ENCODE measurements at regions not wholly inside any gene's neighbourhood (a gene's known extent, or its start where the extent isn't known, plus 50 kb on each side); places are given as distances from the start of the nearest gene placed in this dataset.
A peak's percentile ranks its signal among the peaks of the same experiment; 100 is the strongest.

GRCh38 chr12:93121729-93122488 lies 192.8 kb upstream of the EEA1 start:
- Histone ChIP-seq H3K4me1 (ENCODE audit: control insufficient read depth in 1 of 2, insufficient read depth in 2 of 2, low read depth in 1 of 2, low read length in 1 of 2) (peaks cover 0 to 17% of the 10 kb centered on the region in 2 experiments; a peak in 2 of 4 replicates), H3K27me3 (ENCODE audit: insufficient read depth) (no peaks in the 10 kb centered on the region), H3K9me3 (no peaks in the 10 kb centered on the region), H4K20me1 (ENCODE audit: insufficient read depth) (no peaks in the 10 kb centered on the region), H3K4me2 (no peak overlapping the region), H3K36me3 (replicated peaks in 1 of 2; ENCODE audit: control insufficient read depth in 1 of 2, insufficient read depth in 2 of 2, low read length in 1 of 2) (no peaks in the 10 kb centered on the region), H2AFZ (ENCODE audit: low read depth) (no peak overlapping the region), H3K27ac (ENCODE audit: low read depth in 2 of 2, low read length in 1 of 2) (peak overlapping the region in 1 of 2 experiments; percentile 33; a peak in 1 of 4 replicates), H3K9me2 (no peaks in the 10 kb centered on the region), H3K4me3 (ENCODE audit: low read depth in 2 of 2, low read length in 1 of 2) (no peak overlapping the region), H3K9ac (no peak overlapping the region), H3F3A (replicated peaks; ENCODE audit: insufficient read depth) (no peaks in the 10 kb centered on the region), H3K79me2 (ENCODE audit: insufficient read depth) (no peaks in the 10 kb centered on the region)
- no peak for DNase-seq
- TF ChIP-seq NFIC (IDR thresholded peaks at IDR 0.05; ENCODE audit: borderline replicate concordance) (peak; percentile 28; the same call in 1 of the 2 replicates), USF2 (IDR thresholded peaks at IDR 0.05; ENCODE audit: borderline replicate concordance, low read depth, low read length) (no peak), NRF1 (IDR thresholded peaks at IDR 0.05; ENCODE audit: low read depth, low read length) (no peak), RAD21 (IDR thresholded peaks at IDR 0.05; ENCODE audit: low read length) (no peak), TCF12 (IDR thresholded peaks at IDR 0.05) (peak; percentile 67; the same call in 1 of the 2 replicates), PBX3 (IDR thresholded peaks at IDR 0.05) (peak; percentile 89), MAX (IDR thresholded peaks at IDR 0.05; ENCODE audit: low read depth) (no peak), JUND (IDR thresholded peaks at IDR 0.05) (peak; percentile 30; the same call in 1 of the 2 replicates), GABPA (IDR thresholded peaks at IDR 0.05; ENCODE audit: low read depth) (no peak)
- ChIA-PET CTCF (interaction anchor here (0.6 to 1.7 kb wide), 2 partner anchors 21 to 23 kb away, joined by 3 to 5 read pairs; no protein-coding TSS in a partner anchor), POLR2A (interaction anchor here (0.7 kb wide), 1 partner anchor 674 kb away, joined by 4 read pairs; no protein-coding TSS in a partner anchor)
- WGBS (ENCODE audit: low lambda C conversion rate), result 62% methylated on average over 4 of the region's 4 CpGs

- Histone ChIP-seq H3K4me2 (no peak overlapping the region), H3K4me3 (ENCODE audit: low read depth in 2 of 2, low read length in 1 of 2) (no peak overlapping the region), H3K36me3 (replicated peaks in 1 of 2; ENCODE audit: control insufficient read depth in 1 of 2, insufficient read depth in 2 of 2, low read length in 1 of 2) (no peaks in the 10 kb centered on the region), H3K4me1 (ENCODE audit: control insufficient read depth in 1 of 2, insufficient read depth in 2 of 2, low read depth in 1 of 2, low read length in 1 of 2) (peaks cover 0 to 17% of the 10 kb centered on the region in 2 experiments; a peak in 2 of 4 replicates), H4K20me1 (ENCODE audit: insufficient read depth) (no peaks in the 10 kb centered on the region), H3K9me3 (no peaks in the 10 kb centered on the region), H3F3A (replicated peaks; ENCODE audit: insufficient read depth) (no peaks in the 10 kb centered on the region), H3K27me3 (ENCODE audit: insufficient read depth) (no peaks in the 10 kb centered on the region), H3K9ac (no peak overlapping the region), H2AFZ (ENCODE audit: low read depth) (no peak overlapping the region), H3K9me2 (no peaks in the 10 kb centered on the region), H3K27ac (ENCODE audit: low read depth in 2 of 2, low read length in 1 of 2) (peak overlapping the region in 1 of 2 experiments; percentile 33; a peak in 1 of 4 replicates), H3K79me2 (ENCODE audit: insufficient read depth) (no peaks in the 10 kb centered on the region)
- POLR2A ChIA-PET, result interaction anchor here (0.7 kb wide), 1 partner anchor 673 kb away, joined by 4 read pairs; no protein-coding TSS in a partner anchor
- CTCF ChIA-PET, result interaction anchor here (0.6 to 1.7 kb wide), 2 partner anchors 22 to 24 kb away, joined by 3 to 5 read pairs; no protein-coding TSS in a partner anchor
- WGBS (ENCODE audit: low lambda C conversion rate), result 67% methylated on average over 5 of the region's 5 CpGs
- TF ChIP-seq MEF2A (IDR thresholded peaks at IDR 0.05; ENCODE audit: borderline replicate concordance, low read depth), result no peak
- TF ChIP-seq MXI1 (IDR thresholded peaks at IDR 0.05; ENCODE audit: low read depth, low read length), result no peak
- TF ChIP-seq PBX3 (IDR thresholded peaks at IDR 0.05), result no peak
- TF ChIP-seq POLR2AphosphoS5 (IDR thresholded peaks at IDR 0.05; ENCODE audit: low read depth, low read length), result no peak
- TF ChIP-seq EZH2phosphoT487 (IDR thresholded peaks at IDR 0.05; ENCODE audit: borderline replicate concordance, low read depth), result no peak
- TF ChIP-seq TAF1 (IDR thresholded peaks at IDR 0.05; ENCODE audit: borderline replicate concordance, low read depth, low read length), result no peak
- TF ChIP-seq SIN3A (IDR thresholded peaks at IDR 0.05; ENCODE audit: borderline replicate concordance, low read depth, low read length), result no peak
- no peak for DNase-seq
Measured at GRCh38 chr12:93122569-93123091, 193.5 kb upstream of the EEA1 start.

Measured in SK-N-SH (cell line).